H9 (cell line): ENCODE measurements at regions not wholly inside any gene's neighbourhood (a gene's known extent, or its start where the extent isn't known, plus 50 kb on each side); places are given as distances from the start of the nearest gene placed in this dataset.

Experiments used
- DNase-seq: peaks from one replicate; pipeline ENCODE4 v3.0.0-alpha.2; 2017
- H2AFZ ChIP-seq: one replicate; pipeline ENCODE4 v1.6.1; 2013; ENCODE audit warnings: mild to moderate bottlenecking, low read length, control low read depth, moderate library complexity
- H2AK5ac ChIP-seq: 2 replicates; pipeline ENCODE4 v1.6.1; 2013; ENCODE audit warnings: low read length, control low read depth, mixed read lengths; ENCODE audit not compliant: insufficient read length
- H2BK120ac ChIP-seq: one replicate; pipeline ENCODE4 v1.6.1; 2013; ENCODE audit warnings: low read depth, mild to moderate bottlenecking, low read length, control low read depth, inconsistent platforms; ENCODE audit not compliant: poor library complexity, severe bottlenecking
- H2BK12ac ChIP-seq: 2 replicates; pipeline ENCODE4 v1.6.1; 2013; ENCODE audit warnings: low read length, control low read depth, mixed read lengths, low read depth; ENCODE audit not compliant: insufficient read length
- H2BK15ac ChIP-seq: 2 replicates; pipeline ENCODE4 v1.6.1; 2013; ENCODE audit warnings: low read depth, low read length, control low read depth
- H2BK20ac ChIP-seq: one replicate; pipeline ENCODE4 v1.6.1; 2013; ENCODE audit warnings: low read depth, mild to moderate bottlenecking, low read length, control low read depth, inconsistent platforms; ENCODE audit not compliant: poor library complexity, severe bottlenecking
- H2BK5ac ChIP-seq: 2 replicates; pipeline ENCODE4 v1.6.1; 2013; ENCODE audit warnings: low read length, control low read depth, mixed read lengths; ENCODE audit not compliant: insufficient read length
- H3K14ac ChIP-seq: 2 replicates; pipeline ENCODE4 v1.6.1; 2013; ENCODE audit warnings: low read length, control low read depth; ENCODE audit not compliant: insufficient read depth
- H3K18ac ChIP-seq: 2 replicates; pipeline ENCODE4 v1.6.1; 2013; ENCODE audit warnings: low read depth, mild to moderate bottlenecking, mixed read lengths, low read length, control low read depth; ENCODE audit not compliant: insufficient read length
- H3K23ac ChIP-seq: 2 replicates; pipeline ENCODE4 v1.6.1; 2013; ENCODE audit warnings: low read length, control low read depth, mixed read lengths, low read depth; ENCODE audit not compliant: insufficient read length
- H3K23me2 ChIP-seq: 2 replicates; pipeline ENCODE4 v1.6.1; 2013; ENCODE audit warnings: low read depth, mild to moderate bottlenecking, mixed read lengths, low read length, control low read depth; ENCODE audit not compliant: insufficient read length, poor library complexity, severe bottlenecking
- H3K27ac ChIP-seq: 2 replicates; pipeline ENCODE4 v1.5.1; 2013; ENCODE audit warnings: low read length, control low read depth, mixed read lengths, low read depth; ENCODE audit not compliant: insufficient read length
- H3K27me3 ChIP-seq: 2 replicates; pipeline ENCODE4 v1.6.1; 2013; ENCODE audit warnings: low read length, control low read depth, inconsistent platforms; ENCODE audit not compliant: insufficient read depth
- H3K4ac ChIP-seq: 2 replicates; pipeline ENCODE4 v1.6.1; 2013; ENCODE audit warnings: low read depth, mild to moderate bottlenecking, control low read depth, inconsistent platforms, low read length, moderate library complexity
- H3K4me1 ChIP-seq: 2 replicates; pipeline ENCODE4 v1.6.1; 2013; ENCODE audit warnings: low read length, control low read depth, inconsistent platforms; ENCODE audit not compliant: insufficient read depth
- H3K4me2 ChIP-seq: 2 replicates; pipeline ENCODE4 v1.6.1; 2013; ENCODE audit warnings: low read length, control low read depth, mixed read lengths; ENCODE audit not compliant: insufficient read length, insufficient read depth
- H3K56ac ChIP-seq: 2 replicates; pipeline ENCODE4 v1.6.1; 2013; ENCODE audit warnings: low read depth, mild to moderate bottlenecking, mixed read lengths, low read length, control low read depth; ENCODE audit not compliant: insufficient read length
- H3K79me1 ChIP-seq: 2 replicates; pipeline ENCODE4 v1.6.1; 2013; ENCODE audit warnings: low read depth, mild to moderate bottlenecking, moderate library complexity, low read length, control low read depth, inconsistent platforms; ENCODE audit not compliant: insufficient read depth, poor library complexity, severe bottlenecking
- H3K79me2 ChIP-seq: 2 replicates; pipeline ENCODE4 v1.6.1; 2013; ENCODE audit warnings: low read length, control low read depth, inconsistent platforms; ENCODE audit not compliant: insufficient read depth
- H3K9ac ChIP-seq: 2 replicates; pipeline ENCODE4 v1.6.1; 2013; ENCODE audit warnings: low read length, control low read depth, mixed read lengths; ENCODE audit not compliant: insufficient read length; ENCODE audit errors: extremely low read depth
- H3K9me3 ChIP-seq: one replicate; pipeline ENCODE4 v1.6.1; 2013; ENCODE audit warnings: low read depth, low read length, inconsistent platforms; ENCODE audit not compliant: control insufficient read depth
- H3T11ph ChIP-seq: one replicate; pipeline ENCODE4 v1.6.1; 2013; ENCODE audit warnings: mild to moderate bottlenecking, low read length, control low read depth, inconsistent platforms
- H4K20me1 ChIP-seq: one replicate; pipeline ENCODE4 v1.6.1; 2013; ENCODE audit not compliant: control insufficient read depth, insufficient read length, insufficient read depth
- H4K5ac ChIP-seq: 2 replicates; pipeline ENCODE4 v1.6.1; 2013; ENCODE audit warnings: low read depth, mild to moderate bottlenecking, mixed read lengths, low read length, control low read depth; ENCODE audit not compliant: insufficient read length
- H4K8ac ChIP-seq: replicated peaks from 2 replicates; pipeline ENCODE4 v1.6.1; 2013; ENCODE audit warnings: low read length, control low read depth, mixed read lengths, low read depth; ENCODE audit not compliant: insufficient read length
- H4K91ac ChIP-seq: 2 replicates; pipeline ENCODE4 v1.6.1; 2013; ENCODE audit warnings: low read depth, mild to moderate bottlenecking, moderate library complexity, mixed read lengths, low read length, control low read depth; ENCODE audit not compliant: insufficient read length
- H3K27ac Mint-ChIP-seq, 3 experiments: 2 replicates in 2 of 3; 3 replicates in 1 of 3; pipeline ENCODE4 v1.8.0; 2020 to 2021; ENCODE audit warnings: mixed read lengths in 3 of 3, mild to moderate bottlenecking in 1 of 3, moderate library complexity in 1 of 3
- H3K27me3 Mint-ChIP-seq: 2 replicates; pipeline ENCODE4 v1.8.0; 2021; ENCODE audit warnings: low read depth, mild to moderate bottlenecking, moderate library complexity, mixed read lengths
- H3K36me3 Mint-ChIP-seq, 3 experiments: 2 replicates in 2 of 3; 3 replicates in 1 of 3; pipeline ENCODE4 v1.8.0; 2020 to 2021; ENCODE audit warnings: low read depth in 3 of 3, mixed read lengths in 3 of 3; ENCODE audit not compliant: insufficient read depth in 1 of 3
- H3K4me1 Mint-ChIP-seq, 2 experiments: 2 replicates each; pipeline ENCODE4 v1.8.0; 2020; ENCODE audit warnings: mixed read lengths in 2 of 2
- H3K4me3 Mint-ChIP-seq, 2 experiments: 2 replicates in 1 of 2; 3 replicates in 1 of 2; pipeline ENCODE4 v1.8.0; 2020 to 2021; ENCODE audit warnings: mild to moderate bottlenecking in 2 of 2, mixed read lengths in 2 of 2, moderate library complexity in 1 of 2
- H3K9me3 Mint-ChIP-seq, 2 experiments: 2 replicates in 1 of 2; 3 replicates in 1 of 2; pipeline ENCODE4 v1.8.0; 2020; ENCODE audit warnings: mild to moderate bottlenecking in 2 of 2, mixed read lengths in 2 of 2, moderate library complexity in 1 of 2
- CTCF ChIP-seq: fragments of 200-600 bp; sonication (generic); conservative IDR thresholded peaks from 3 replicates; pipeline ENCODE4 v1.8.0; 2021; ENCODE audit warnings: antibody characterized with exemption, mild to moderate bottlenecking
- WGBS: extraction: QIAGEN DNeasy Blood & Tissue Kit; methylation state at CpG from one replicate; pipeline ENCODE4 v1.1.7; 2013; ENCODE audit warnings: missing lambda C conversion rate, low lambda C conversion rate, mixed read lengths; ENCODE audit not compliant: insufficient read length; ENCODE audit errors: extremely low coverage; 5-methylcytosine and 5-hydroxymethylcytosine counted together

GRCh38 chr4:41857226-41857641 is 78.0 kb upstream of the TMEM33 start:
- Histone ChIP-seq H3K79me1 (no peaks in the 10 kb centered on the region), H3K4ac (no peak overlapping the region), H3K9ac (no peak overlapping the region), H4K5ac (no peak overlapping the region), H4K20me1 (no peaks in the 10 kb centered on the region), H2BK5ac (no peak overlapping the region), H2AFZ (no peak overlapping the region), H2BK120ac (no peak overlapping the region), H3K18ac (no peak overlapping the region), H3K23ac (no peak overlapping the region), H3K4me1 (no peaks in the 10 kb centered on the region), H4K91ac (no peak overlapping the region), H3K27me3 (no peaks in the 10 kb centered on the region), H2BK12ac (no peak overlapping the region), H3K27ac (no peak overlapping the region), H3T11ph (no peak overlapping the region), H3K79me2 (no peaks in the 10 kb centered on the region; the same call in 1 of the 2 replicates), H3K14ac (no peak overlapping the region), H3K4me2 (no peak overlapping the region), H2AK5ac (no peak overlapping the region), H3K56ac (no peak overlapping the region), H4K8ac (no peak overlapping the region), H2BK20ac (no peak overlapping the region), H3K9me3 (no peaks in the 10 kb centered on the region), H3K23me2 (no peaks in the 10 kb centered on the region), H2BK15ac (no peak overlapping the region)
- no peaks in the 10 kb centered on the region for H3K9me3 Mint-ChIP-seq
- H3K4me3 Mint-ChIP-seq = no peak overlapping the region
- no peak overlapping the region for H3K27ac Mint-ChIP-seq
- DNase-seq = no peak
- WGBS = no CpG with 5 or more reads among the region's 4 CpGs
- peaks cover 86% of the 10 kb centered on the region for H3K27me3 Mint-ChIP-seq
- no peak for TF ChIP-seq CTCF
- H3K36me3 Mint-ChIP-seq = no peaks in the 10 kb centered on the region
- H3K4me1 Mint-ChIP-seq = no peaks in the 10 kb centered on the region
